Stimulated activated CD4-positive, alpha-beta T cell treated with anti-CD3 and anti-CD28 coated beads, Interleukin-1b, Interleukin-23, amount 100 ng/mL, for 1 hour (primary cell): ENCODE measurements at regions not wholly inside any gene's neighbourhood (a gene's known extent, or its start where the extent isn't known, plus 50 kb on each side); places are given as distances from the start of the nearest gene placed in this dataset.
"Not testable (repeated sequence)": the region's sequence is repeated elsewhere in the genome, so short reads cannot be mapped to it uniquely, and the experiment has no call there.

ENCODE experiments used
- DNase-seq, 2 donors: peaks; one replicate each; pipeline ENCODE4 v3.0.0-alpha.2; 2020; ENCODE audit warnings: low read depth in 2 of 2

GRCh38 chr16:82301146-82301755, 131.2 kb upstream of the MPHOSPH6 start:
- DNase-seq = no peak

DNA sequence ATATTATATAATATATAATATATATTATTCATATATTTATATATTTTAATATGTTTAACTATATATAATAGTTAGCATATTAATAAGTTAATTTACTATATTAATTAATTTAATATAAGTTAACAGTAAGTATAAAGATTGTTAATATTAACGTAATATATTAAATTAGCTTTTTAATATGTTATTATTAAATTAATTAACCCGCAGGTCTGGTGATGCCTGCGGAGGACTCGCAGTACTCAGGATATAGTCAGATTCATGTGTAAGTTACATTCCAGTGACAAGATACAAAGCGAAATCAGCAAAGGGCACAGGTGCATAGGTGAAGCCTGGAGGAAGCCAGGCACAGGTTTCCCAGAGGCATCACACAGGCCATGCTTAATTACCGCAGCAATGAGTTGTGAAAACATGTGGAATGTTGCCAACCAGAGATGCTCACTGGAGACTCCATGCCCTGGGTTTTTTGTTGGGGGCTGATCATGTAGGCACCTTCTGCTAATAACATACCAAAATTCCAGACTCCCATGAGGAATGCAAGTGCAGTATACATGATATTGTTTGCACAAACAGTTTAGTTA, 130.4 kb upstream of the MPHOSPH6 start:
- no peak for DNase-seq

DNA sequence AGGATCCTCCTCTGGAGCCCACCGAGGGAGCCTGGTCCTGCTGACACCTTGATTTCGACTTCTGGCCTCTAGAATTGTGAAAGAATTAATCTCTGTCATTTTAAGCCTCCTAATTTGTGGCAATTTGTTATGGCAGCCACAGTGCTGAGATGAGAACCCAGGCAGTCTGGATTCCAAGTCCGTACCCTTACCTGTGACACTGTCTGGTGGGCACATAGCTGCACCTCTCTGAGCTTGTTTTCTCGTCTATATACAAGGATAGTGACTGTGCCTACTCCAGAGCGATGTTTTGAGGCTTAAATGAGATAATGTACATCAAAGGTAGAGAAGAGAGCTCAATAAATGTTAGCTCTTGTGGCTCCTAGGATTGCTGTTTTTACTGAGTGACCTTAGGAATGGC, 128.4 kb upstream of the MPHOSPH6 start:
- DNase-seq = no peak

DNA sequence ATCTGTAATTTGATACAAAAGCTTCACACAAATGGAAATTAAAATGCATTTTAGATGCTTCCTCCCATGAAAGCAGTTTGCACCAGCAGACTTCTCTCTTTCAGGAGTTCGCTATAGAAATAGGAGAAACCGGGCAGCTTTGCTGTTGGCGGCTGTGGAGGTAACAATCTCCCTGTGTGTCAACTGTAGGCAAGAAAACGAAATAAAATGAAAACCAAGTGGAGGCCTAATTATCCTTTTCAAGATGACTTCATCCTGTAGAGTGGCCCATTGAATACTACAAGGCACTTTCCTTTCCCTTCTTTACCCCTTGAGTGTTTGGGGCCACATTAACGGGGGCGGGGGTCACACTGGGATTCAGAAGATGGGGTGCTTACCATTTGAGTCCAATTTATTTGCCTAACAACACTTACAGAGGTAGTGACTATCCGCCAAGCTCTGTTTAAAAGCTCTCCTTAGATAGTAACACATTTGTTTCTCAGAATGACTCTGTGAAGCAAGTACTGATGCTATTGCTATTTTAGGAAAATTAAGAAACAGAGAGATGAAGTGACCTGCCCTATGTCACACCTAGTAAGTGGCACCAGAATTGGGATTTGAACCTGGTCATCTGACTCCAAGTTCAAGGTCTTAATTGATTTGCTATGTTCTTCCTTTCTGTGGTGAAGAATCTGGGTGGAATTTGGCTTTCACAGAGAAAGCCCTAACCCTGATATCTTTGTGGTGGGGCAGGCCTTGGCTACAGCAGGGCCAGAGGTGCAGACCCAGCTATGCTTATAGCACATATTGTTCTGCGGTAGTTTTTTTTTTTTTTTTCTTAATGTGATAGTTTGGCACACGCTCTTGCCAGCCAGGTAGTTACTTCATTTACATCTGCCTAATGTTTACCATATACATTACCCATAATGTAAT, 125.5 kb upstream of the MPHOSPH6 start:
- DNase-seq = no peak

GRCh38 chr16:82293671-82294070, 123.6 kb upstream of the MPHOSPH6 start:
- DNase-seq = no peak

DNA sequence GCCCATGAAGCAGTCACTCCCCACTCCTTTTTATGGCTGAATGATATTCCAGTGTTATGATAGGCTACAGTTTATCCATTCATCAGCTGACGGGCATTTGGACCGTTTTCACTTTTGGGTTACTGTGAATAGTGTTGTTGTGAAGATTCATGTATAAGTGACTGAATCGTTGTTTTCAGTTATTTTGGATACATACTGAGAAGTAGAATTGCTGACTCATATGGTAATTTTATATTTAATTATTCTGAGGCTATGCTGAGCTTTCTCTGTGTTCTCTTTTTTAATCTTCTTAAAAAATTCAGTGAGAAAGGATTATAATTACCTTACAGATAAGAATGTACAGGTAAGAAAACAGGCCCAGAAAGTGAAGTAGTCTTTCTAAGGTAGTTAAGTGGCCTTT, 117.9 kb upstream of the MPHOSPH6 start:
- DNase-seq = no peak

GRCh38 chr16:82282662-82283061, 112.6 kb upstream of the MPHOSPH6 start:
- no peak for DNase-seq

- DNase-seq = no peak
Measured at GRCh38 chr16:82281544-82281943, 111.5 kb upstream of the MPHOSPH6 start.

- no peak for DNase-seq
Measured at GRCh38 chr16:82280867-82281266, 110.8 kb upstream of the MPHOSPH6 start.

GRCh38 chr16:82275349-82275748, 105.3 kb upstream of the MPHOSPH6 start:
- DNase-seq = not testable (repeated sequence)

- no peak for DNase-seq
Measured at GRCh38 chr16:82271636-82272035, 101.6 kb upstream of the MPHOSPH6 start.

GRCh38 chr16:82267675-82268074, 97.7 kb upstream of the MPHOSPH6 start:
- not testable (repeated sequence) for DNase-seq

GRCh38 chr16:82265809-82266208, 95.8 kb upstream of the MPHOSPH6 start:
- no peak for DNase-seq

GRCh38 chr16:82264756-82265155, 94.7 kb upstream of the MPHOSPH6 start:
- DNase-seq = no peak

DNA sequence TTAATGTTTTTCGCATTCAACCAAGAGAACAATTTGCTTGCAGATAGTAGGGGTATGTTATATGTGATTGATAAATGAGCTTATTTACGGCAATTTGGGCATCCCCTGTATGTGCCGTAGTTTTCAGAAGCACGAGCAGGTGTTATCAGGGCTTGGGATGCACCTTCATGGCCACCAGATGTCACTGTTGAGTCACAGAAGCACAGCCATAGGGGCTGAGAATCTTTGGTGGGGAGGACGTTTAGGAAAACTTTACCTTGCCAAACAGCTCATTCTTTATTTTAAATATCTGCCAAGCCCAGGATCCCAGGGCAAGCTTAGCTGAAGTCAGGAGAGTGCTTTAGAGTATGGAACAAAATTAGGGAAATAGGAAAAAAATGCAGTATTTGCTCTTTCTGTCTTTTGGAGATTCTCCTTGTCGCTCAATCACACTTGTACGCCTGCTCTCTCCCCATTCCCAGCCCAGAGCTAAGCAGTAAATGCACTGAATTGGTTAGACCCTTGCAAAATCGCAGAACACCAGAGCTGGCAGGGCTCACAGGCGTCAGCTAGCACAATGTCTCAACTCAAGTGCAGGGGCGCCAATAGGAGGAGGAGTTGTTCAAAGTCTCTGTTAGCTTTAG, 93.6 kb upstream of the MPHOSPH6 start:
- DNase-seq = peak in 1 of 2 donors; percentile 15

GRCh38 chr16:82262244-82262643, 92.2 kb upstream of the MPHOSPH6 start:
- DNase-seq = no peak

DNA sequence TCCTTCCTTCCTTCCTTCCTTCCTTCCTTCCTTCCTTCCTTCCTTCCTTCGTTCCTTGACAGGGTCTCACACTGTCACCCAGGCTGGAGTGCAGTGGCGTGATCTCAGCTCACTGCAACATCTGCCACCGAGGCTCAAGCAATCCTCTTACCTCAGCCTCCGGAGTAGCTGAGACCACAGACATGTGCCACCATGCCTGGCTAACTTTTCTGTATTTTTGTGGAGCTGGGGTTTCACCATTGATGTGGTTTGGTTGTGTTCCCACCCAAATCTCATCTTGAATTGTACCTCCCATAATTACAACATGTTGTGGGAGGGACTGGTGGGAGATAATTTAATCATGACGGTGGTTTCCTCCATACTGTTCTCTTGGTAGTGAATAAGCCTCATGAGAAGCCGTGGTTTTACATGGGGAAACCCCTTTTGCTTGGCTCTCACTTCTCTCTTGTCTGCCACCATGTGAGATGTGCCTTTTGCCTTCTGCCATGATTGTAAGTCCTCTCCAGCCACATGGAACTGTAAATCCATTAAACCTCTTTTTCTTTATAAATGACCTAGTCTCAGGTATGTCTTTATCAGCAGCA, 90.3 kb upstream of the MPHOSPH6 start:
- no peak for DNase-seq

DNA sequence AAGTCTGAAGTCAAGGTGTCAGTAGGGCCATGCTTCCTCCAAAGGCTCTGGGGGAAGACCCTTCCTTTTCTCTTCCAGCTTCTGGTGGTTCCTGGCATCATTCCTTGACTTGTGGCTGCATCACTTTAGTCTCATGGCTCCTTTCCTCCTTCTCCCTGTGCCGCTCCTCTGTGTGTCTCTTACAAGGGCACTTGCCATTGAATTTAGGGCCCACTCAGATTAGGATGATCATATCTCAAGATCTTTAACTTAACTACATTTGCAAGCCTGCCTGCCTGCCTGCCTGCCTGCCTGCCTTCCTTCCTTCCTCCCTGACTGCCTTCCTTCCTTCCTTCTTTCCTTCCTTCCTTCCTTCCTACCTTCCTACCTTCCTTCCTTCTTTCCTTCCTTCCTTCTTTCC, 89.7 kb upstream of the MPHOSPH6 start:
- DNase-seq = no peak

- no peak for DNase-seq
Measured at GRCh38 chr16:82257990-82258389, 88.0 kb upstream of the MPHOSPH6 start.

GRCh38 chr16:82252582-82252981, 82.6 kb upstream of the MPHOSPH6 start:
- no peak for DNase-seq

- DNase-seq = no peak
Measured at GRCh38 chr16:82248677-82249076, 78.7 kb upstream of the MPHOSPH6 start.

- no peak for DNase-seq
Measured at GRCh38 chr16:82248012-82248656, 78.1 kb upstream of the MPHOSPH6 start.
